ENCODE measurements at regions not wholly inside any gene's neighbourhood (a gene's known extent, or its start where the extent isn't known, plus 50 kb on each side); places are given as distances from the start of the nearest gene placed in this dataset.

GRCh38 chr18:51997129-51997528, 342.9 kb upstream of the DCC start:
- TF ChIP-seq CTCF (conservative IDR thresholded peaks at IDR 0.05 in 1 of 2, IDR thresholded peaks at IDR 0.05 in 1 of 2; ENCODE audit: low read depth in 1 of 2, low read length in 2 of 2) (no peak), EZH2 (IDR thresholded peaks at IDR 0.05; ENCODE audit: low read length, missing control alignments) (no peak)

Measured in fibroblast of lung (primary cell).